Middle frontal gyrus (tissue), 1 donor: ENCODE measurements at regions not wholly inside any gene's neighbourhood (a gene's known extent, or its start where the extent isn't known, plus 50 kb on each side); places are given as distances from the start of the nearest gene placed in this dataset.

Source experiments
- DNase-seq: peaks from one replicate; pipeline ENCODE4 v3.0.0-alpha.2; 2015; ENCODE audit warnings: low spot score; ENCODE audit errors: extremely low spot score

DNA sequence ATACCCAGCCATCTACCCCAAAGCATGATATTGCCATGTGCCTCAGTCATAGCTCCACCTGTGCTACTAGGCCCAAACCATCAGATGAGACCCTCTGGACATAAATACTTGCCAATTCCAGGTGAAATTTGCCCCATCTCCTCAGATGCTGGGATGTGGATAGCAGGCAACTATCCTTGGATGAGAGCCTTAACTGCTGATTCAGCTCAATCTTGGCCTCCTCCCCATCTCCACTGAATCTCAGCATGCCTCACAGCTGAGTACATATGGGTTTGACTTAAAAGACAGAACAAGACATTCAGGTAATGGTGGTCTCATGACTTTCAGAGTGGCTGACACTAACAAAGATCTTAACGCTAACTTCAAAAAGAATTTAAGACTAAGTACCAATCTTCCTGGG lies 50.8 kb upstream of the KLHL13 start:
- no peak for DNase-seq

DNA sequence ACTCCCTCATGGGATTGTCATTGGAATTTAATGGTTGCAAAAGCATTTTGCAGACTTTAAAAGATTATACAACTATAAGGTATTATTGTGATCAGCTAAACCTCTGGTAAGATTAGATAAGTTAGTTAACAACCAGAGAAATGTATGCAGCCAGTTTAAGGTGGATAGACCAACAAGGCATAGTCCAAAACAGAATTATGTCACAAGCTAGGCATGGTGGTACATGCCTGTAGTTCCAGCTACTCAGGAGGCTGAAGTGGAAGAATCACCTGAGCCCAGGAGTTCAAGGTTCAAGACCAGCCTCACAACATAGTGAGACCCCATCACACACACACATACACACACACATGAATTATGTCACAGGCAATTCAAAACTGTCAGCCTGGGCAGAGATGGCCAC lies 54.7 kb upstream of the KLHL13 start:
- no peak for DNase-seq

DNA sequence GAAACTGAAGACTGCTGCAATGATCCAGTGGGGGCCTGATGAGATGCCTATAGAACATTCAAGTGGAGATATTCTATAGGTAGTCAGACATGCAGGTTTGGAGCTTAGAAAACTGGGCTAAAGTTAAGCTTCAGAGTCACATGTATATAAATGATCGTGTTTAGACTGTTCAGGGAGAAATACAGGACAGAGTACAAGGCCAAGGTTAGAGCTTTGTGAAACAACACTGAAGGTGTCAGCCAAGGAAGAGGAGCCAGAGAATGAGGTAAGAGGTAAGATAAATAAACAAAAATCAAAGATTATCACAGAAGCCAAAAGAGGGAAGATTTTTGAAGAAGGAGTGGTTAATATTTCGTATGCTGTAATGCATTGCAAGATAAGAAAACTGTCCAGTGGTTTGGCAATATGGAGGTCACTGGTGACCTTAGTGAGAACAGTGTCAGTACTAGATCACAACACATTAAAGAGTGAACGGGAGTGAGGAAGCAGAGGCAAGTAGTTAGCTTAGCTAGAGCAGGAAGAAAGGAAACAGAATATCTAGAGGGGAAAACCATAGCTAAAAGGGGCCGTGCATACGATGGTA lies 58.0 kb upstream of the KLHL13 start:
- DNase-seq: no peak

DNA sequence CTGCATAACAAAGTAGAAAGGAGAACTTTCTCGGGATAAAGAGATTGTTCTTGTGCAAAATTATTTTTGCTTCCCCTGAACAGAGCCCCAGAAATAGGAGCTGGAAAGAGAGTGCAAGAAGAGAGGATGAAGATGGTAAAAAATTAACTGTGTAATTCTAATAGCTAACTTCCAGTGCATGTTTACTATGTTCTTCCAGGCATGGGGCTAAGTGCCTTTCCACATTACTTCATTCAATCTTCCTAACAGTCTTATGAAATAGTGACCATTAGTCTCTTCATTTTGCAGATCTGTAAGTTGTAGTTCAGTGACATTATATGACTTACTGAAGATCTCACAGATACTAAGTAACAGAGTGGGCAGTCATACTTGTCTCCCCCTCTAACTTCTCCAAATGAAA lies 61.1 kb upstream of the KLHL13 start:
- DNase-seq: no peak

DNA sequence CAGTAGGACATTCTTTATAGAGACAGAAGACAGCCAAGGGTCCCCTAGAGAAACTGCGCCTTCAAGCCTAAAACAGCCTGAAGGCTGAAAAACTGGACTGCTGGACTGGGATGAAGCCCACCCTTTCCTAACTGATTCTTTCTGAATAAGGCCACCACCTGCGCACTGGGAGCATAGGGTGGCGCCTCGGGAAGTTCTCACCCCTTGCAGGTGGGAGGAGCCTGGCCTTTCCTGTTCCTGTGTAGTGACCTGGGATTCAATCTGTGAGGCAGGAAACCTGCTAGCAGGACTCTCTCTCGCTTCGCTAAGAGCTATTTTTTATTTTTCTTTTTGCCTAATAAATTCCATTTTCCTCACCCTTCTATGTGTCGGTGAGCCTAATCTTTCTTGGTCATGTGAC lies 61.8 kb upstream of the KLHL13 start:
- DNase-seq: no peak

DNA sequence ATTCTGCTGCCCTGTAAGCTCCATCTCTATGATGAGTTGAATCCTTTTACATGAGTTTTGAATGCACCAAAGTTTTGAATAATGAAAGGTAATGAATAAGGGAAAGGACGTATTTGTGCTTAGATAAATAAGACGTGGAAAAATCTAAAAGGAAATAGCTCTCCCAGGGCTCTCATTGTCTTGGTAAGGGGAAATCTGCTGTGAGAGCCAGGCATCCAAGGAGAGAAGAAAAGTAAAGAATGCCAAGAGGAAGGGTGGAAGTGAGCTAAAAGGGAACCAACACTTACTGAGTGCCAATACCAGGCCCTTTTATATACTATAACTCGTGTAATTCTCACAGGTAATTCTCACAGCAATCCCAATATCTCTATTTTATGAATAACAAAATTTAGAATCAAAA lies 62.6 kb upstream of the KLHL13 start:
- DNase-seq: no peak

DNA sequence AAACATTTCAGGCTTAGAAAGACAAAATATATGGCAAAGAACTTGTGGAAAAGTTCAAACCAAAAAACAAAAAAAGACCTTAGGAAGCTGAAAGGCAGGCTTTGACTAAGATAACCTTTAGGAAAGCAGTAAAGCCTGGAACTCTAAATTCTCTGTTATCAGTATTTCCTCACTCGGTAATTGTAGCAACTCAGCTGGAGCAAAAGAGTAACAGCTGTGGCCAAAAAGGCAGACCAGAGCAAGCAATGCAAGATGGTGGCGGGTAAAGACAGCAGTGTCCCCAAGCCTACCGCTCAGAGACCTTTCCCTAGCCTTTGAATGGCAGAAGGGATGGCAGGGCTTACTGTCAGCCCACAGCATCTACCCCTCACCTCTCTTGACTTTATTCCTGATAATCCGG lies 63.1 kb upstream of the KLHL13 start:
- no peak for DNase-seq

DNA sequence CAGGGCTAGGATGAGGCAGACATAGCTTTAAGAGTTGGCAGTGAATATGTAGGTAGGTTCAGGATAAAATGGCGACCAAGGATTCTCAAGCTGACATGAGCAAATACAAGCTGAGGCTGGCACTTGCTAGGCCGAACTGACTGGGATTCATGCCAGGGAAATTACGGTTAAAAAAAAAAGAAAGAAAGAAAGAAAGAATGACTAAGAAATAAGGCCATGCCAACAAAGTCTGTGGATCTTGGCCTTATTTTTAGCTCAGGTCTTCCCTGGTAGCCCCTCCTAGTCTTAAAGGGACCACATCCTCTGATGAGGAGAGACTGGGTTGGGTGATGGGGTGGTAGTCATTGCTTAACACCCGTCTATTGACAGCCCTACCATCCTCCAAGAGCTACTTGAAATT lies 64.4 kb upstream of the KLHL13 start:
- DNase-seq: no peak

DNA sequence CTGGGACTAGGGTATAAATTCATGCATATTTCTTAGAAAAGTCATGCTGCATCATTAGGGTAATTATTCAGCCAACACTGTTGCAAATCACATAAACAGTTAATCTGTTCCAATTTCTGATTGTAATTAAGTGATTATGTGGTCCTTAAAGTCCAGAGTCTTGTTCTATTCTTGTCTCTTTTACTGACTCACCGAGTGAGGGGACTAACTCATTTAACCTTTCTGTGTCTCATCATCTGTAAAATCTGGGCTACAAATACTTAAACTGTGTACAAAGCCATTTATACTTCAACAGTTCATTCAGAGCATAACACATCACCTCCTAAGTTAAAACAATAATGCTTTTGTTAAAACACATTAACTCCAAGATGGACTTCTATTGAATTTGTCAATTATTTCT lies 65.4 kb upstream of the KLHL13 start:
- no peak for DNase-seq

DNA sequence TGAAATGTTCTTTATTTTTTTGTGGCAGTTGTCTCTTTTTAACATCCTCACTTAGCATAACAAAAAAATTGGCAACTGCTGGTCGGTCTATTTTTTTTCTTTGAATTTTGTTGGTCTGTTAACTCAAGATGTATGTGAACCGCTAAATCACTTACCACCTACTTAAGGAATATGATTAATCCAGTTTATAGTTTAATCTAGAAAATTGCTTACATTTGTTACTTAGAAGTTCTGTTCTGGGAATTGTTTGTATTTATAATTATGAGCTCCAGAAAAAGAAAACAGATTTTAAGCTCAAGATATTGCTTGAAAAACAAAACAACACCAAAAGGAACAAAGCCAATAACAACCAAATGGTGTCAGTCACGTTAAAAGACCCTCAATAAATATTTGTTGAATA lies 66.1 kb upstream of the KLHL13 start:
- DNase-seq: no peak

DNA sequence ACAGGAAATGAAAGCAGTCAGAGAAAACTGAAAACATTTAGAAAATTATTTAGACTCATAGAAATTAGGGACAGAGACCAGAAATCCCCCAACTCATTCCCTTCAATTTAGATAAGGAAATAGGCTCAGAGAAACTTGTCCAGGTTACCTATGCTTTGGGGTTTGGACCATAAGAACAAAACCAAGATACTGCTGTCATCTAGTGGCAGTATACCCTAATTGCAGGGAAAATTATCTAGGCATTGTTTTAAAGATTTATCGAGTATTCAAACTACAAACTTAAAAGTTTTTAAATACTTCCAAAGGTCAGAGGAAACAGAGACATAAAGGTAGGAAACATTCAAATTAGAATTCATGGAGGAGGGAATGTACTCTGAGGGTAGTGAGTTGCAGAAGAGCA lies 67.0 kb upstream of the KLHL13 start:
- no peak for DNase-seq

DNA sequence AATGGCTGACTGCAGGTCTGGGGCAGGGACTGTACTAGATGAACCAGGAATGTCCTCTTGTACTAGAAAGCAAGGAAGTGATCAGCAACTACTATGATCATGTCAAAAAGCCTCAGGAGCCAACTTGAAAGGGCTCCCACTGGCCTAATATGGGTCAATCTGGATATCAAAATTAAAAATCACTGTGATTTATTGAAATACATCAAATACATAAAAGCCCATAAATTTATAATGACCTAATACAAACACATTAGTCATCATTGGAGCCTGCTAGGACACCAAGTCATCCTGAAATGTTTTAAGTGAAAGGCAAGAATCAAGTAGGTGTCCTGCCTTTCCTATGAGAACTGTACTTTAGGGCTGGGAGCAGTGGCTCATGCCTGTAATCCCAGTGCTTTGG lies 70.5 kb upstream of the KLHL13 start:
- DNase-seq: no peak

DNA sequence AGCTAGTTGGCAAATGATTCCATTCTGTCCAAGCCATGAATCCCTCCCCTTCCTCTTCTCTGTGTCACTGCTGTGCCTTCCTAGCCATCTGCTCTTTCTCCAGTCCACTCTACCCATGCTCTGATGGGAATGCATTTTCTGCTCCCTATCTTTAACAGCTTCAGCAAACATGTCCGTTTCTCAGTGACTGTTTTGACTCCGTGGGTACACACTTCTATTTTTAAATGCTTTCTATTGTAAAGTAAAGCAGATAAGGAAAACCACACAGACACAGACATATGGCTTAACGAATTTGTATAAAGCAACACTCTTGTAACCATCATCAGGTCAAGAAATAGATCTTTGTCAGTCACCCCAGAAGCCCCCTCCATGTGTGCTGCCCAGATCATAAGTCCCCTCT lies 72.4 kb upstream of the KLHL13 start:
- no peak for DNase-seq

DNA sequence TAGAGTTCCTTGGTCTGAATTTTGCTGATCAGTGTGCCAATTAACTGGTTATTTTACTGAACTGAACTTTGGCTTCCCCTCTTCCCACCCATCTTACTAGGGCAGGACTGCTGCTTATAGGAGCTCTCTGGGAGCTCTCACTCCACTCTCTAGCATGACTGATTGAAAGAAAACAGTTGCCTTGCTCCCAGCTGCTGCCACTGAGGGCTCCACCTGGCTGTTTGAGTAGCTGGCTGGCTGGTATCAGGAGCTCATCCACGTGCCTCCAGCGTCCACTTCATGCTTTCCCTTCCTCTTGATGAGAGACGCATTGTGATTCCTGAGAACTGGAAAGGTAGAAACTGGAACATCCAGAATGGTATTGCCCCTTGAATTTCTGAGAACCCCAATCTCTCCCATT lies 73.0 kb upstream of the KLHL13 start:
- DNase-seq: no peak

DNA sequence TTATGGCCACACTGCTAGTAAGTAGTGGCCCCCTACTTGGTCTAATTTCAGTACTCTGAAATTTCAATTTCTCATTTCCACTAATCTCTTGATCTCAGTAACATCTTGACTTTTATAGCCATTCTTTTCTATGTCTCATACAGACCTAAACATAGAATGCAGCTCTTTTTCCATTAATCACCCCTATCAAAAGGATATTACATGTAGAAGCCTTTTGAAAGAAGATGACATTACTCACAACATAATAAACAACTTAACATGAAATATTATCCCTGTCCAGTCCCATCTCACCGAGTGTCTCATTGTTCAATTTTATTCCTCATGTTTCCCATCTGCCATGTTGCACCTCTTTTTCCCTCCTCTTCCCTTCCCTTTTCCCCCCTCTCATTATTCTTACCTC lies 81.1 kb upstream of the KLHL13 start:
- no peak for DNase-seq

DNA sequence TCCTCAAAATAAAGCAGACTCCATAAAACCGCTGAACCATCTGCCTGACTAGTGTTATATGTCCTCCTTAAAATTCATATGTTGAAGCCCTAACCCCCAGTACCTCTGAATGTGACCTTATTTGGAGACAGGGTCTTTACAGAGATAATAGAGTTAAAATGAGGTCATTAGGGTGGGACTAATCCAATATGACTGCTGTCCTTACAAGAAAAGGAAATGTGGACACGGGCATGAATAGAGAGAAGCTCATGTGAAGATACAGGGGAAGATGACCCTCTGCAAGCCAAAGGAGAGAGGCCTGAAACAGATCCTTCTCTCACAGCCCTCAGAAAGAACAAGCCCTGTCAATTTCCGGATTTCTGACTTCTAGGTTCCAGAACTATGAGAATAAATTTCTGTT lies 82.0 kb upstream of the KLHL13 start:
- DNase-seq: no peak

DNA sequence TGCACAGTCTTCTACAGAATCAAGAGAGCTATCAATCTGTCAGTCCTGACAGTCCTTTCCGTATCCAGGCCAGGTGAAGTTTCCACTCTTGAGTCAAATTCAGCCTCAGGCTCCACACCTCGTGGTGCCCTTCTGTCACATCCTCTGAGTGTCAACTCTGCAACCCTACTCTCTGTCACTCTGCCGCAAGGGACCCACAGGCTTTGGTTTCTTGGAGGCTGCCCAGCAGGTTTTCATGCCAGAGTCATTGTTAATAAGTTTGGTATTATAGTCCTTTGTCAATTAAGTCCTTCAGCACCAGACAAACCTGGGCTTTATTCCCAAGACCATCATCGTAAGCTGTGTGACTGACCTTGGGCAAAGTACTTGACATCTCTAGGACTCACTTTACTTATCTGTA lies 83.4 kb upstream of the KLHL13 start:
- no peak for DNase-seq

DNA sequence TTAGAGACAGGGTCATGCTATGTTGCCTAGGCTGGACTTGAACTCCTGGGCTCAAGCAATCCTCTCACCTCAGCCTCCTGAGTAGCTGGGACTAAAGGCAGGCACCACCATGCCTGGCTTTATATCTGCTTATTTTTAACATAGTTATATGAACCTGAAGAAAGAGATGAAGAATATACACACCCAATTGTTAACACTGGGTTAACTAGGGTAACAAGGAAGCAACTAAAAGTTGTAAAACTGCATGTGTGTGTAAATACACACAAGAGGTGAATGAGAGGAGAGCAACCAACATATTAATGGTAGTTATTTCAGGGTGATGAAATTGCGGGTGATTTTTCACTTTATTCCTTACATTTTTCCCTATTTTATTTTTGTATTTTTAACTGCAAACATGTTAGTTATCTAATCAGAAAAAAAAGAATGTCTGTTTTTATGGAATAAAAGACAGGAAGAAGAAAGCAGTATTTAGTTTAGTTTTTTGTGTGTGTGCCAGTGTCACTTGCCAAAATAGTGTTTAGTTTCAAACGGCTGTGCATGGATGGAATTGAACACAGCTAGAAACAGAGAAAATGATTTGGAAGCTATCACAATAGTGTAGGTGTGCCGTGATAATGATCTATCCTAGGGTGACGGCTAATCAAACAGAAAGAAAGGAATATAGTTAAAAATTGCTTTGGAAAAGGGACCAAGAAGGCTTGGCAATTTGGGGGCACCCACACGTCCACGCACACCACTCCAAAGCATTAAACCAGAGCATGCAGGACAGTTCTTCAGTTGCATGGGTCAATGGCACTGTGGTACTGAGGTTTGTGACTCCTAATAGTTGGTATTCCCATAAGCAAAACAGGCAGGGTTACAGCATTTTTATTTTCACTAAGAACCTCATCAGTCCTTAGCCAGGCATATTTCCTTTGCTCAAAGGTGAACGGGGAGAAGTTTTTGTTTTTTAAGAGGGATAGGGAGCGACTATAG lies 89.1 kb upstream of the KLHL13 start:
- no peak for DNase-seq

DNA sequence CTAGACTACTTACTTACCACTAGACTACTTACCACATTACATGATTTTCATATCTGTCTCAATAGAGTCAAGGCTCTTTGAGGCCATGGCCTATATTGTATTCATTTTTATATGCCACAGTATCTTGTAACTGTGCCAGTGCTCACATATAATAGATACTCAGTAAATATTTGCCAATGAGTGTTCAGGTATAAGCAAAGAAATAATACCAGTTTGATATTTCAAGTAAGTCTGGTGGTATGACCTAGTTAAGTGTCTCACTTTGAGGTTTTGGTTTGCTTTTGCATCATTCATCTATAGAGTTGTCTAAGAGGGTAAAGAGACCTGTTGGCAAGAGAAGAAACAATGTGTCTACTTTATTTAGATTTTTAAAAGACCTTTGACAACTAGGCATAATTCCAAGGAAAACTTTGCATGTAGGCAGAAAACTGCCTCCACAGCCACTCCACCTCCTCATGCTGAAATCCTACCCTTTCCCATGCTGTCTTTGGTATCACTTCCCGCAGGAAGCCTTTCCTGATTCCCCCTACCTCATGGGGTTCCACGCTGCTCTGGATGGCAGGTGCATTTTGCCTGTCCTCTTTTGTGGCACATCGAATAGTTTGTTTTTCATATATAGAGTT lies 91.3 kb upstream of the KLHL13 start:
- no peak for DNase-seq

DNA sequence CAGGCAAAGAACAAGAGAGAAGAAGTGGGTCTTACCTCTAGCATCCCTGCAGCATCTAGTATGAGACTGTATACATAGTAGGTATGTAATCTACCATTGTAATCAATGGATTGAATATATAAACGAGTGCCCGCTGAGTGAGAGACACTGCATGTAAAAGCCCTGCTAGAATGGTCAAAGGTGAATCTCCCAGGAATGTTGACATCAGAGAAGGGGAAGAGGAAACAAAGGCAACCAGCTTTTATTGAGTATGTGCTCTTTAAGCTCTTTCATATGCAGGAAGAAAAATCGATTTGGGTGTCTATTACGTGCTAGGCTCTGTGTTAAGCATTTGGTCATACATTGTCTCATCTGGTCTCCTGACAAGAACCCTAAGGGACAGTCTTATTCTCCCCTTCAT lies 91.9 kb upstream of the KLHL13 start:
- no peak for DNase-seq

DNA sequence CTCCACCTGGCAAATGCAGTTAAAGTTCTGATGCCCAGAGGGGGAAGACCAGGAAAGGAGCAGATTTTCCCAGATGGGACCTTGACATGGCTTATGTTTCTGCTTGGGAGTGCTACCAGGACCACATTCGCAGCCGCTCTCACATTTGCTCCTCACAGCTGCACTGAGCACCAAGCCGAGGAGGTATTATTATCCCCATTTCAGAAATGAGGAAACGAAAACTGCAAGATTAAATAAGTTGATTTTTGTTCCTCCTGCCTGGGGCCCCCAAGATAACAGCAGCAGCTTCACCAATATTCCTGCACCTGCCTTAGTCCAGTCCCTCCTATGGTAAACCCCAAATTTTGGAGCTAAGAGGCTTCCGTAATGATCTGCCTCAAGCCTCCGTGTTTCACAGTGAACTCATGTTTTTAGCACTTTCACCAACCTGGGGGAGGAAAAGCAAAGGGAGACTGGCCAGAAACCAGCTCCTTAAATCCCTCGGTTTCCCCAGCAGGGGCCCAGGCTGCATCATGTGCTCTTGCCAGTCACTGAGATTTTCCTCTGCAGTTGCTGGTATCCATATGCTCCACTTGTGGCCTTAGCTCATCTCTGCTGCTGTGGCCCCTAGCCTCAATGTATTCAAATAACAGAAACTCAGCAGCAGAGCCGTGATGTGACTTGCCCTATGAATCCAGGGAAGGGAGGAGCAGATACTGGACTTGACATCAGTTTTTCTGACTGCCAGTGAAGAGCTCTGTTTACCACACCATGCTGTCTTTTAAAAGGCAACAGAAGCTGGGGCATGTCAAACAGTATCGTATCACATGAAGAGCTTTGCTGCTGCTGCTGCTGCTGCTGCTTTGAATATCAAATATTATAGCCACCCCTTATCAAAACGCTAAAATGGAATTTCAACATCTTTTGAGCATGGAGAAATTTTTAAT lies 95.5 kb upstream of the KLHL13 start:
- DNase-seq: no peak

DNA sequence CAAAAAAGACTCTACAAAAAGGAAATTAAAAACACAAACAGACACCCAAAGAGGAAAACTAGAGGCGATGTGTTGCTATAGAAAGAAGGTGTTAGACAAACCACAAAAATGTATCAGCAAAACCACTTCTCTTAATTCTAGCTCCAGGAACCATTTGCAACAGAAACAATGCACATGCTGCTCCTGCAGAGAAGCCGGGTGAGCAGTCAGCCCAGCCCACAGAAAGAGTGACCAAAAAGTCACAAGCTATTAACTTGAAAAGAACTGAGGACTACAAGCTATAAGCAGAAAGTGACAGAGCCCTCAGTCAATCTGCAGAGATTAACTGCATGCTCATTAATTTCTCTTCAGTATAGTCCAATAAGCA lies 96.2 kb upstream of the KLHL13 start:
- no peak for DNase-seq
